GM18909 (cell line): ENCODE measurements at regions not wholly inside any gene's neighbourhood (a gene's known extent, or its start where the extent isn't known, plus 50 kb on each side); places are given as distances from the start of the nearest gene placed in this dataset.

ENCODE experiments used
- ATAC-seq: cut with Tn5 transposase; IDR thresholded peaks from one replicate; pipeline ENCODE4 v1.9.1; 2021; ENCODE audit warnings: mild to moderate bottlenecking; ENCODE audit not compliant: unreplicated experiment, poor library complexity

GRCh38 chr12:104814944-104815343 is 143.1 kb downstream of the SLC41A2 start:
- ATAC-seq: no peak
